ENCODE measurements at regions not wholly inside any gene's neighbourhood (a gene's known extent, or its start where the extent isn't known, plus 50 kb on each side); places are given as distances from the start of the nearest gene placed in this dataset.

DNA sequence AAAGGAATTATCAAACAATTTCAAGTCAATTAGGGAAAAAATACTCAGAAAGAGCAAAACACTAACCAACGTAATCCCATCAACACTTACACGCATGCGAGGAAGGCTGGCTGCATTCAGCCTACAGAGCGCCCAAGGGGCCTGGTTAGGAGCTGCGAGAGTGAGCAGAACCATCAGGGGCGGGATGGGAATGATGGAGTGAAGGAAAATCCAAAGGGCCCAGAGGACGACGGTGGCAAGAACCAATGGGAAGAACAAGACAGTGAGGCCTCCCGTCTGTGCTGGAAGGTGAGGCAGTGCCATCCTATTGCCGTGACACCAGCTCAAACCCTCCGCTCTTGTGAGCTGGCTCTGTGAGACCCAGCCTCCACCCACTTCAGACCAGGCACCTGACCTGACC is 253.0 kb downstream of the IRS2 start:
- H3K27me3 Mint-ChIP-seq (ENCODE audit: low read depth) = no peaks in the 10 kb centered on the region
- TF ChIP-seq, protein P1, sequence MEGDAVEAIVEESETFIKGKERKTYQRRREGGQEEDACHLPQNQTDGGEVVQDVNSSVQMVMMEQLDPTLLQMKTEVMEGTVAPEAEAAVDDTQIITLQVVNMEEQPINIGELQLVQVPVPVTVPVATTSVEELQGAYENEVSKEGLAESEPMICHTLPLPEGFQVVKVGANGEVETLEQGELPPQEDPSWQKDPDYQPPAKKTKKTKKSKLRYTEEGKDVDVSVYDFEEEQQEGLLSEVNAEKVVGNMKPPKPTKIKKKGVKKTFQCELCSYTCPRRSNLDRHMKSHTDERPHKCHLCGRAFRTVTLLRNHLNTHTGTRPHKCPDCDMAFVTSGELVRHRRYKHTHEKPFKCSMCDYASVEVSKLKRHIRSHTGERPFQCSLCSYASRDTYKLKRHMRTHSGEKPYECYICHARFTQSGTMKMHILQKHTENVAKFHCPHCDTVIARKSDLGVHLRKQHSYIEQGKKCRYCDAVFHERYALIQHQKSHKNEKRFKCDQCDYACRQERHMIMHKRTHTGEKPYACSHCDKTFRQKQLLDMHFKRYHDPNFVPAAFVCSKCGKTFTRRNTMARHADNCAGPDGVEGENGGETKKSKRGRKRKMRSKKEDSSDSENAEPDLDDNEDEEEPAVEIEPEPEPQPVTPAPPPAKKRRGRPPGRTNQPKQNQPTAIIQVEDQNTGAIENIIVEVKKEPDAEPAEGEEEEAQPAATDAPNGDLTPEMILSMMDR (IDR thresholded peaks at IDR 0.05) = no peak
- no peaks in the 10 kb centered on the region for H3K9me3 Mint-ChIP-seq (ENCODE audit: low read depth)
- H3K36me3 Mint-ChIP-seq (ENCODE audit: low read depth) = no peaks in the 10 kb centered on the region
- no peak for DNase-seq (ENCODE audit: low spot score)
- no peak overlapping the region for H3K4me3 Mint-ChIP-seq (ENCODE audit: unreplicated experiment)
- no peaks in the 10 kb centered on the region for H3K4me1 Mint-ChIP-seq (ENCODE audit: low read depth)
- H3K27ac Mint-ChIP-seq (ENCODE audit: unreplicated experiment) = no peak overlapping the region

DNA sequence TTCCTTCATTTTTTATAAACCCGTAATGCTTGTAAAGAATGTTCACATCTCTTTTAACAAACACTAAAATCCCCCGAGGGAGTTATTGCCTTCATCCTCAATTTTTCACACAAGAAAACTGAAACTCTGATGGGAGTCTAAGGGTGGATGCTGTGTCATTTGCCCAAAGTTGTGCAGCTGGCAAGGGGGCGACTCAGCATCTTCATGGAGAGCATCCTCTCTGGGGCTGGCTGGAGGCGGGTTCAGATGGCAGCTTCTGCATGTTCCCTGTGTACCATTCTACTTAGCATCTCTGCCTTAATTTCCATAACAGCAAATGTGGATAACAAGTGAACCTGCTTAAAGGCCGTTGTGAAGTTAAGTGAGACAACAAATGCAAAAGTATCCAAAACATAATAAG is 256.4 kb downstream of the IRS2 start:
- H3K27me3 Mint-ChIP-seq (ENCODE audit: low read depth) = no peaks in the 10 kb centered on the region
- TF ChIP-seq, protein P1 (IDR thresholded peaks at IDR 0.05) = no peak
- H3K27ac Mint-ChIP-seq (ENCODE audit: unreplicated experiment) = no peak overlapping the region
- no peak for DNase-seq (ENCODE audit: low spot score)
- H3K4me3 Mint-ChIP-seq (ENCODE audit: unreplicated experiment) = no peak overlapping the region
- H3K36me3 Mint-ChIP-seq (ENCODE audit: low read depth) = no peaks in the 10 kb centered on the region
- H3K4me1 Mint-ChIP-seq (ENCODE audit: low read depth) = no peaks in the 10 kb centered on the region
- no peaks in the 10 kb centered on the region for H3K9me3 Mint-ChIP-seq (ENCODE audit: low read depth)

DNA sequence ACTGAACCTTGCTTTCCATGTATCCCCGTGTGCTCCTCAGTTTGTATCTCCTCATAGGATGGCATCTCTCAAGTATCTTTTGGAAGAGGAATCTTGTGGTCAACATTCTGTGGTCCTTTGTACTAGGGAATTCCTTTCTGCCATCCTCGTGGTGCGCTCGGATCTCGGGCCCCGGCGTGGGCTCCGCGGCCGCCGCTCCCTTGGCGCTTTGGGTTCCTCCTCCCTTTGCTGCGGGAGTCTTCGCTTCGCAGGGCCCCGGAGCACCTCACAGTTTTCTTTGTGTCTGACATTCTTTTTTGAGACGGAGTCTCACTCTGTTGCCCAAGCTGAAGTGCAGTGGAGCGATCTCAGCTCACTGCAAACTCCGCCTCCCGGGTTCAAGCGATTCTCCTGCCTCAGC is 264.7 kb downstream of the IRS2 start:
- H3K36me3 Mint-ChIP-seq (ENCODE audit: low read depth) = no peaks in the 10 kb centered on the region
- H3K4me3 Mint-ChIP-seq (ENCODE audit: unreplicated experiment) = no peak overlapping the region
- TF ChIP-seq, protein P1 (IDR thresholded peaks at IDR 0.05) = no peak
- no peaks in the 10 kb centered on the region for H3K9me3 Mint-ChIP-seq (ENCODE audit: low read depth)
- DNase-seq (ENCODE audit: low spot score) = no peak
- no peak overlapping the region for H3K27ac Mint-ChIP-seq (ENCODE audit: unreplicated experiment)
- no peaks in the 10 kb centered on the region for H3K27me3 Mint-ChIP-seq (ENCODE audit: low read depth)
- H3K4me1 Mint-ChIP-seq (ENCODE audit: low read depth) = peaks cover 4% of the 10 kb centered on the region

DNA sequence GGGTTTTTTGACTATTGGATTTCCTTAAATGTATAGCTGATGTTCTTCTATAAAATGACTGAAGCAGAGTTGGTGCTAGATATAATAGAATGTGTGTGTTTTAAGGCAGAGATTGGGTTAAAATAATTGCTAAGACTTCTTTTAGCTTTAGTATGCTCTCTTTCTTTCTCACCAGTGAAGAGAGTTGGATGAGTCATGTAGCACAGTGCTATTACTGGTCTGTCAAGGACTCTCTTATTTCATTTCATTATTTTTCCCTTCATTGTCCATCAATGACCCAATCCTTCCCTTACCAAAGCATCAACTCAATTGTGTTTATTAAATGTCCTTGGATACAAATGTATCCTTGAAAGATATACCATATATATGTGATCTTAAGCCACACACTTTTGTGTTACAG is 268.9 kb downstream of the IRS2 start:
- no peaks in the 10 kb centered on the region for H3K9me3 Mint-ChIP-seq (ENCODE audit: low read depth)
- peaks cover 13% of the 10 kb centered on the region for H3K4me1 Mint-ChIP-seq (ENCODE audit: low read depth)
- peaks cover 1% of the 10 kb centered on the region for H3K36me3 Mint-ChIP-seq (ENCODE audit: low read depth)
- no peak overlapping the region for H3K4me3 Mint-ChIP-seq (ENCODE audit: unreplicated experiment)
- TF ChIP-seq, protein P1 (IDR thresholded peaks at IDR 0.05) = no peak
- no peak overlapping the region for H3K27ac Mint-ChIP-seq (ENCODE audit: unreplicated experiment)
- H3K27me3 Mint-ChIP-seq (ENCODE audit: low read depth) = no peaks in the 10 kb centered on the region
- no peak for DNase-seq (ENCODE audit: low spot score)

DNA sequence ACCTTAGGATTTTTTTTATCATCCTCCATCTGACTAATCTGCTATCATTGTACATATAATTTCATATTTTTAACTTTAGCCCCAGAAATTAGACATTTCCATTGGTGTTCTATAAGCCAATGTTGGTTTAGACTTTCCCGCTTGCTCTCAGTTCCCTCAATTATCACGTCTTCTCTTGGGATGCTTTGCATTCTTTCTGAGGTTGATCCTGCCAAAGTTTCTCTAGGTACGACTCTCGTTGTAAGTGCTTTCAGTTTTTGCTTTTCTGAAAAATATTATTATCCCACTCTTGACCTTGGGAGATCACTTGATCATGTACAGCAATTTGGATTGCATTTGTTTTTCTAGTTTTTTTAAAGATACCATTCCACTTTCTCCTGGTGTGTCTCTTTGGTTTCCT is 270.2 kb downstream of the IRS2 start:
- Mint-ChIP-seq H3K4me3 (ENCODE audit: unreplicated experiment) (no peak overlapping the region), H3K36me3 (ENCODE audit: low read depth) (peaks cover 1% of the 10 kb centered on the region), H3K4me1 (ENCODE audit: low read depth) (peaks cover 13% of the 10 kb centered on the region), H3K27ac (ENCODE audit: unreplicated experiment) (peak overlapping the region; percentile 38), H3K27me3 (ENCODE audit: low read depth) (no peaks in the 10 kb centered on the region), H3K9me3 (ENCODE audit: low read depth) (no peaks in the 10 kb centered on the region)
- DNase-seq (ENCODE audit: low spot score) = no peak
- TF ChIP-seq, protein P1 (IDR thresholded peaks at IDR 0.05) = no peak
